HG02642 (cell line): ENCODE measurements at regions not wholly inside any gene's neighbourhood (a gene's known extent, or its start where the extent isn't known, plus 50 kb on each side); places are given as distances from the start of the nearest gene placed in this dataset.

Experiments used
- ATAC-seq: cut with Tn5 transposase; IDR thresholded peaks from one replicate; pipeline ENCODE4 v1.9.1; 2021; ENCODE audit warnings: mild to moderate bottlenecking; ENCODE audit not compliant: unreplicated experiment, poor library complexity

GRCh38 chr12:67794161-67794560 is 145.6 kb downstream of the DYRK2 start:
- no peak for ATAC-seq

DNA sequence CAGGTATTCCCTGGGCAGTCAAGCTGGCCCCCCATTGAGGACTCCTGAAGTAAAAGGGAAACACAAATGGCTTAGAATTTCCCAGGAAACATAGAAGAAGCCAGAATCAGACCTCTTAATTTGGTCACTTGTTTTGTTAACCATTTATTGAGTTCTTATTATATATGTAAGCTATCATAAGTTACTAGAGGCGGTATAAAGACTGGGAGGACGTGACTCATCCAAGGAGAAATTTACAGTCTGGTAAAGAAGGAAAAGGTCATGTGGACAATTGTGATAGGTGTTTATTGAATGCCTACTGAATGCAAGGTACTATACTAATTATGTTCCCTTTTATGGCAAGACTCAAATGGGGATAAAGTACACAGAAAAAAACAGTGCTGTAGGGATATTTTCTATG is 146.7 kb downstream of the DYRK2 start:
- no peak for ATAC-seq

- ATAC-seq: no peak
These were observed 148.7 kb downstream of the DYRK2 start for GRCh38 chr12:67797185-67797741.

- no peak for ATAC-seq
These were observed 149.2 kb downstream of the DYRK2 start for GRCh38 chr12:67797753-67798152.

- no peak for ATAC-seq
These were observed 150.2 kb downstream of the DYRK2 start for GRCh38 chr12:67798768-67799167.

DNA sequence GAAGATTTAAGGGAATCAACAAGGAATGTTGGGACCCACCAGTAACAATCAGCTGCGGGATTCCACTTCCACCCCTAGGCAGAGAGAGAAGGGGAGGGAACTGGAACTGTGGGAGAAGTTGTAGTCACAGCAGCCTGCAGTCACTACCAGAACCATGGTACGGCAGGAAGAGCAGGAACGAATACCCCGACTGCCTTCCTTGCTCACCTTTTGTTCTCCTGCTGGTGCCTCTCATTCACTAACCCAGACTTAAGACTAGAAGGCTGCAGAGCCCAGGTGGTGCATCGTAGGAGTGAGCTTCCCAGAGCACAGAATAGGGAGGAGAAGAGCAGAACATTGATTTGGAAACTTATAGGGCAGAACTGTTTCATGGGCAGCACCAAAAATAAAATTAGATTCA is 154.2 kb downstream of the DYRK2 start:
- no peak for ATAC-seq

DNA sequence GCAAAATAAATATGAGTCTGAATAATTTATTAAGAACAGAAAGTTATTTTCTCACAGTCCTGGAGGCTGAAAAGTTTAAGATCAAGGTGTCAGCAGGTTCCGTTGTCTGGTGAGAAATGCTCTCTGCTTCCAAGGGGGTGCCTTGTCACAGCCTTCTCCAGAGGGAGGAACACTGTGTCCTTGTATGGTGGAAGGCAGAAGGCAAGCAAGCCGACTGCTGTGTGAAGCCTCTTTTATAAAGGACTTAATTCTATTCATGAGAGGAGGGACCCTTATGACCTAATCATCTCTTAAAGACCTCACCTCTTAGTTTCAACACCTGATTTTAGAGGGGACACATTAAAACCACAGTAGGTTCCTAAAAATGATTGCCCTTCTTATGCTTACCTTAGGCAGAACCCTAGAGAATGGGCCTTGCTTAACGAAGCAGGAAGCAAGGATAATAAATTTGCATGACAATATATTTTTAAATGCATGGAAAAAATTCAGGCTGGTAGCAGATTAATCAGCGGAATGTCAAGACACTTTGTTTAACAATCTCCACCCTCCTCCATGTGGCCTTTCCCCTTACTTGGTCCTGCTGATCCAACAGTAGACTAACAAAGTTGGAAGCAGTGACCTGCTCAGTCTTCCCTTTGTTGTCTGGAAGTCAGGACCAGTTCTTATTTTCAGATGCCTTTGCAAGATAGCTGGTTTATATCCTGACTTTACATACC is 154.9 kb downstream of the DYRK2 start:
- no peak for ATAC-seq

DNA sequence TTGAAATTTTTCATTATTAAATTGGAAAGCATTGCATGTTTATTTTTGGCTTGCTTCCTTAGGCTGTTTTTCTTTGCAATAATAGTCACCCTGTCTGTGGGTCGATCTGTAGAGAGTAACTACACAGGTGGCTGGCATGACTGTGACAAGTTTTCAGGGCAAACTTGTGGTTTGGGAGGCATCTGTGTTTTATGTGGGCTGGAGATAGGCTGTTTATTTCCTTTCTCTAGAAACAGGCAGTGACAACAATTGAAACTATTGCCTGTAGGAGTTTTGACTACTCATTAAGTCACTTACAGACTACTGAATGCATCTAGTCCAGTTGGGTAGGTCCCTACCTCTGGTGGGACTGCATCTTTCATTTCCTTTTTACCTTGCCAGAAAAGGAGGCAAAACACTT is 155.6 kb downstream of the DYRK2 start:
- peak; percentile 59 for ATAC-seq

DNA sequence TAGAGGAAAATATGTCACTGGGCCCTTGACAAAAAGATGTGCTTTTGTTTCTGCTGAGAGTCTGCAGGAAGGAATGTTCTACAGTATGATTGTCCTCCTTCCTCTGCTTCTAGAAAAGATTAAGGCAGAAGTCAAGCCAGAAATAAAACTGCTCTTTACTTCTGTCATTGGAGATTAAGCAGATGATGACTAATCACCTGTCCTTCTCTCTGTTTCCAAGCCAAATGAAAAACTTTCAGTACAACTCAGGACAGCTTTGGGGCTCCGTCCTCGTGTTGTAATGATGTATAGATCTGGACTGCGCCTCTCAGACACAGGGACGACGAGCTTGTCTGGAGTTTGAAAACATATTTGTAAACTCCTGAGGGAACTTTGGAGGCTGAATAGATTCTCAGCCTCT is 159.3 kb downstream of the DYRK2 start:
- no peak for ATAC-seq

GRCh38 chr12:67810166-67810565 is 161.6 kb downstream of the DYRK2 start:
- ATAC-seq: no peak

- no peak for ATAC-seq
These were observed 163.2 kb downstream of the DYRK2 start for GRCh38 chr12:67811437-67812361.

DNA sequence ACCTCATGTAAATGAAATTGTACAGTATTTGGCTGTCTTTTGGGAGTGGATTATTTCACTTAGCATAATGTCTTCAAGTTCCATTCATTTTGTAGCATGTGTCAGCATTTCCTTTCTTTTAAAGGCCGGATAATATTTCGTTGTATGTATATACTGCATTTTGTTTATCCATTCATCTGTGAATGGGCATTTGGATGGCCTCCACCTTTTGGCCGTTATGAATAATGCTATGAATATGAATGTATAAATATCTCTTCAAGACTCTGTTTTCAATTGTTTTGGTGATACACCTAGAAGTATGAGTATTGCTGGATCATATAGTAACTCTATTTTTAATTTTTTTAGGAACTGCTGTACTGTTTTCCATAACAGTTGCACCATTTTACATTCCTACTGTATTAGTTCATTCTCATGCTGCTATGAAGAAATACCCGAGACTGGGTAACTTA is 164.9 kb downstream of the DYRK2 start:
- ATAC-seq: no peak

DNA sequence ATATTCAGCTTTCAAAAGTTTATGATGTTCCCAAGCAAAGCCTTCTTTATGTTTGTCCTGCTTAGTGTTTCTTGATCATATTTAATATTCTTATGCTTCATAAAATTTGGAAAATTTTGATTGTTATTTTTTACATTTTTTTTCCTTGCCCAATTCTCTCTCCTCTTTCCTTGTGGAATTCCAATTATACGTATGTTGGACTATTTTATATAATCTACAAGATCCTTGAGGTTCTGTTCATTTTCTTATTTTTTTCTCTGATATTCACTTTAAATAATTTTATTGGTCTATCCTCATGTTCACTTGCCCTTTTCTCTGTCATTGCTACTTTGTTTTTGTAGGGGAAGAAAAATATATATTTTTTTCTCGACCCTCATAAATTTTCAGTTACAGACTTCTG is 167.7 kb downstream of the DYRK2 start:
- ATAC-seq: no peak

GRCh38 chr12:67818459-67818903 is 169.9 kb downstream of the DYRK2 start:
- no peak for ATAC-seq

DNA sequence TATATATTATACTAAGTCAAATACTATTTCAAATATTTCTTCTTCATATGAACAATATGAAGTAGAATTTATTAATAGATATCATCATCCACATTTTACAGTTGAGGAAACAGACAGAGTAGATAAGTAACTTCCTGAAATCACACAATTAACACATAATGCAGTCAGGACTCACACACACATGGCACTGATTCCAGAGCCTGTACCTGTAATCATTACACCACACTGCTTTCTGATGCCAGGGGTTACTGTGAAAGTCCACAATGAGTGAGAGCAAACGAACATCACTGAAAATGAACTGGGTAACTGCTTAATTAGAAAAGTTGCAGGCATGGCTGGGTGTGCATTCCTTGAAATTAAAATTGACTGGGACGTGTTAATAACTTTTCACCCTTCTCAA is 169.3 kb upstream of the IFNG-AS1 start:
- no peak for ATAC-seq

DNA sequence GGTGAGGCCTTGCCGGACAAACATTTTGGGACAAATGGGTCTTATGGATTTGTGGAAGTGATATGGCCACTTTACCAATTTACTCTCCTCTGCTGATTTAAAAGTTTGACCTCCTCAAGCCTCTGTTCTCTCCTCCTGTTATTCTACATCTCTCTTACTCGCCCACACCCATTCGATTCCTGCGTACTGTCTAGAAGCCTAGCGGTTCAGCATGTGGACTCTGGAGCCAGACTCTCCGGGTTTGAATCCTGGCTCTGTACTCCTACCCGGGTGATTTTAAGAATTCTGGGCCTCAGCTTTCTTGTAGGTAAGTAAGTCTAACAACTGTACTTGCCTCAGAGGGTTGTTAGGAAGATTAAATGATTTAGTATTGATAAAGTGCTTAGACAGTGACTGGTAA is 168.6 kb upstream of the IFNG-AS1 start:
- no peak for ATAC-seq

DNA sequence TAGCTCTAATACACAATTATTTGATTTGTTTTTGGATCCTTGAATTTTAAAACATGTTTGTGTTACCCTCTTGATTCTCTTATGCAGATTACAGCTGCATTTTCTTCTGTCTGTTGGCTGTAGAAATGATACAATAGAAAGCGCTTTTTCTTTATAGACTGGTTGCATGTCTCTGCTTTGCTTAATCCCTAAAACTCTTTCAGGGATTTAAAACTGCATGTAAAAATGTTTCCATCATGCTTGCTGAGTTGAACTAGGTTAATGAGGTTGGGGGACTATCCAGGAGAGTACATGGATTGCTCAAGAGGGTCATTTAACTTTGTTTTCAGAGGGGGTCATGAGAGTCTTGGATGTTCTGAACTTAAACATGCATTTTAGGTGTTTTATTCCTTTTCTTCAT is 166.4 kb upstream of the IFNG-AS1 start:
- ATAC-seq: no peak

- ATAC-seq: no peak
These were observed 163.1 kb upstream of the IFNG-AS1 start for GRCh38 chr12:67826148-67826547.

- no peak for ATAC-seq
These were observed 162.1 kb upstream of the IFNG-AS1 start for GRCh38 chr12:67826946-67827720.

DNA sequence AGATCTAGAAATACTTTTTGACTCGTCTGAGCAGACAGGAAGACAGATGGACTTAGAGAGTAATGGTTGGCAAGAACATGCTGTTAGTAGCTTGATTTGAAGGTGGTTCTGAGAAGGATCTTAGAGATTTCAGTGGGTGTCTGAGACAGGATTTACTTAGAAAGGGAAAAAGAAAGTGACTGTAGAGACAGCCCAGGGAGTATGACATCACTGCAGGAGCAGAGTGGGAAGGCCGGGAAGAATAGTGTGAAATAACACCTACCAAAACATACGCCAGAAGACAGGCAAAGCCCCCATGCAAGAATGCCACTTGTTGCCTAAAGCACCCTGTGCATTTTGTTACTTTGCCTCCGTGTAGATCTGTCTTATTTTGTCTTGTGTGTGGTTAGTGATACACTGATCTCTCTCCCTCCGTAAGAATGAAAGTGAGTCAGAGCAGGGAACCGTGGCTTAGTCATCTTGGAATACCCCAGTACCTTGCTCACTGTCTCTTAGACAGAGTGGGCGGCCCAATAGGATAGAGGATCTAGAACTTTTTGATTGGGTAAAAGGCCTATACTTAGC is 161.3 kb upstream of the IFNG-AS1 start:
- ATAC-seq: no peak
